Activated CD8-positive, alpha-beta T cell treated with anti-CD3 and anti-CD28 coated beads for 36 hours (primary cell): ENCODE measurements at regions not wholly inside any gene's neighbourhood (a gene's known extent, or its start where the extent isn't known, plus 50 kb on each side); places are given as distances from the start of the nearest gene placed in this dataset.
A peak's percentile ranks its signal among the peaks of the same experiment; 100 is the strongest.

Experiments
- ATAC-seq: fragments of 200-7000 bp; cut with Tn5 transposase; one replicate; pipeline ENCODE4 v1.10.0; 2021; ENCODE audit warnings: mild to moderate bottlenecking, moderate library complexity
- CTCF ChIA-PET: fragments of 350-600 bp; sonication (Branson Sonifier 250); formaldehyde crosslinking; loops from one replicate; lab custom pipeline; 2021; ENCODE audit warnings: antibody characterized with exemption; lab: Charles Lee
- POLR2A ChIA-PET: fragments of 350-600 bp; sonication (Branson Sonifier 250); formaldehyde crosslinking; loops from one replicate; lab custom pipeline; 2021; ENCODE audit warnings: antibody characterized with exemption; lab: Charles Lee
- DNase-seq: peaks from one replicate; pipeline ENCODE4 v3.0.0-alpha.2; 2020
- H3K27ac Mint-ChIP-seq: one replicate; pipeline ENCODE4 v1.8.0; 2021; ENCODE audit warnings: mild to moderate bottlenecking, mixed read lengths
- H3K27me3 Mint-ChIP-seq: one replicate; pipeline ENCODE4 v1.8.0; 2021; ENCODE audit warnings: mixed read lengths
- H3K36me3 Mint-ChIP-seq: one replicate; pipeline ENCODE4 v1.8.0; 2021; ENCODE audit warnings: low read depth, mixed read lengths
- H3K4me1 Mint-ChIP-seq: one replicate; pipeline ENCODE4 v1.8.0; 2021; ENCODE audit warnings: low read depth, mixed read lengths
- H3K4me3 Mint-ChIP-seq: one replicate; pipeline ENCODE4 v1.8.0; 2021; ENCODE audit warnings: mild to moderate bottlenecking, moderate library complexity, mixed read lengths
- H3K9me3 Mint-ChIP-seq: one replicate; pipeline ENCODE4 v1.8.0; 2021; ENCODE audit warnings: mixed read lengths
- CTCF ChIP-seq: fragments of 200-600 bp; IDR thresholded peaks from one replicate; pipeline ENCODE4 v1.8.0; 2022; ENCODE audit warnings: antibody characterized with exemption, mild to moderate bottlenecking
- intact Hi-C: fragments of 100-400 bp; cut with micrococcal nuclease; formaldehyde crosslinking; loops from one replicate; pipeline ENCODE4 v1.10.0; 2022

DNA sequence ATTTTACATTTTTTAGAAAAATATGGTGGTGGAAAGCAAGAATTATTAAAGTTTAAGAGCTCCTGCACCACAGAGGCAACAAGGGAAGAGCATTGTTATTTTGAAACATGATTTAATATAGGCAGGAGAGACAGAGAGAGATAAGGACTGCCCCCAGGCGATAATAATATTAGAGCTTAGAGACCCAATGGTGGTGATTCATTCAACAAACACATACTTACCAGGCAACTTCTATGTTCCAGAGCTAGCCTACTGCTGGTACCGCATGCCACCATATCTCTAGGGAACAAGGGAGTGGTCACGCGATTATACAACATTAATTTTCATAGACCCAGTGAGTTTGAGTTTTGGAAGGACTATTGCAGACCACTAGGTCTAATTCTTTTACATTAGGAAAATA, 327.8 kb upstream of the SOX11 start:
- H3K27ac Mint-ChIP-seq, result no peak overlapping the region
- H3K27me3 Mint-ChIP-seq, result no peaks in the 10 kb centered on the region
- intact Hi-C loops, result no loop called here
- no peak for TF ChIP-seq CTCF
- no peak overlapping the region for H3K4me3 Mint-ChIP-seq
- DNase-seq (no peak), ATAC-seq (no peak)
- no peaks in the 10 kb centered on the region for H3K36me3 Mint-ChIP-seq
- POLR2A ChIA-PET, result no interaction called here
- H3K9me3 Mint-ChIP-seq, result peaks cover 2% of the 10 kb centered on the region
- H3K4me1 Mint-ChIP-seq, result no peaks in the 10 kb centered on the region
- CTCF ChIA-PET, result no interaction called here

DNA sequence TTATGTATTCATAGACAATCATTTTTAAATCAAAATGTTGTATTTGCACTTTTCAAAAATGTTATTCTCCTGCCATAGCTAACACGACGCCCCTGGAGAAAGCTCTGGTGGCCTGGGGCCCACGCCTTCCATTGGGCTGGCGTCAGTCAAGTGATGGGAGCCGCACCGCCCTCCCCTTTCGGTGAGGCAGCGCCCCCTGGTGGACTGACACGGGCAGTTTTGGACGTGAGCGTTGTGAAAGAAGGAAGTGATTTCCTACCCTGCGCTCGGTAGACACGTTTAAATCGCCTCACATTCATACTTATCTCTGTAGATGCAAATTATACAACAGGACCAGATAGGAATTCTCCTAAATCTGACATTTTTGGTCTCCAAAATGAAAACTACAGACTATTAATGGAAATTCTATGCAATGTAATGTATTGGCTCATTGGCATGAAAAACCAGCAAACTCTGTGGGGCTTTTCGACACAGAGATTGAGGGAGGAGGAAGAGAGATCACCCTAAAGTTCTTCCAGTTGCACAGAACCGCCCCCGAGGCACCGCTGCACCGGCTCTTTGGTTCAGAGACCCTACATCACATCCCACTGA, 326.2 kb upstream of the SOX11 start:
- Mint-ChIP-seq H3K27ac (no peak overlapping the region), H3K4me3 (no peak overlapping the region), H3K4me1 (no peaks in the 10 kb centered on the region), H3K27me3 (no peaks in the 10 kb centered on the region), H3K9me3 (peaks cover 2% of the 10 kb centered on the region), H3K36me3 (no peaks in the 10 kb centered on the region)
- CTCF ChIA-PET, result interaction anchor here (0.7 to 1.2 kb wide), 5 partner anchors 9 to 1406 kb away, joined by 3 to 5 read pairs (median 3); no protein-coding TSS in a partner anchor
- ATAC-seq (peak; percentile 77), DNase-seq (peak; percentile 72)
- TF ChIP-seq CTCF, result peak; percentile 73
- intact Hi-C loops, result loop anchor here (5.0 kb wide), 1 partner anchor 1409 kb away; no protein-coding TSS in a partner anchor
- POLR2A ChIA-PET, result no interaction called here

DNA sequence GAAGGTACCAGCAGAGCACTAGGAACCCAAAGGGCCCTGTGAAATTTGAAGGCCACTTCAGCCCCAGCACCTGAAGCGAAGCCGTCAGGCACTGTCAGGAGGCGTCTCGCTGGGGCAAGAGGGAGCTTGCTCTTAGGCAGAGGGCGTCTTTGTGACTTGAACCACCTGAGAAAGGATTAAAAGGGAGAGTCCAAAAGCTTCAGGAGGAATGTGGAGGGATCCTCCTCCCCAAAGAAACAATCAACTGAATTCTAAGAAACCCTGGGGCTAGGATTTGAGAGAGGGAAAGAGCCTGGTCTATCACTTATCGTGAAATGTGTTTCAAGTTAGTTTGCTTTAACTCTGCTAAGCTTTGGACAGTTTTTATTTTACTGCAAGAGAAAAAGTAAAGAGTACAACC, 324.9 kb upstream of the SOX11 start:
- DNase-seq, result no peak
- Mint-ChIP-seq H3K4me1 (no peaks in the 10 kb centered on the region), H3K9me3 (peaks cover 1% of the 10 kb centered on the region), H3K27me3 (no peaks in the 10 kb centered on the region), H3K36me3 (no peaks in the 10 kb centered on the region), H3K27ac (no peak overlapping the region), H3K4me3 (no peak overlapping the region)
- intact Hi-C loops, result loop anchor here (5.0 kb wide), 1 partner anchor 1410 kb away; no protein-coding TSS in a partner anchor
- no peak for TF ChIP-seq CTCF
- ChIA-PET POLR2A (no interaction called here), CTCF (no interaction called here)
- ATAC-seq, result no peak

DNA sequence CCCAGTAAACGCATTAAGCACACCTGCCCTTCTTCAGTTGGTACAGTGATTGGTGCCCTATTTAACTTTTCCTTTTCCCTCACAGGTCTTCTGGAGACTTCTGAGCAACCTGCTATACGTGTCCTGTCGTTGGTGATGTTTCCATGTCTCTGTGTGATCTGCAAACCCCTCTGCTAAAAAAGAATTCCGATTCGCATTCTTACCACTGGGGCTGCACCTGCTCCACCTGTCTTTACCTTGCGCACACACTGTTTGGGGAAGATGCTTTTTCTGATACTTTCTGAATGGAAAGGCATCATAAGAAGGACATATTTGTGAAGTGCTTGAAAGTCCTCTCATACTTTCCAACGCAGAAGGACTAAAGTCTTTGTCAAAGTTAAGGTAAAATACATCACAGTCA, 323.9 kb upstream of the SOX11 start:
- ATAC-seq (no peak), DNase-seq (no peak)
- Mint-ChIP-seq H3K27me3 (no peaks in the 10 kb centered on the region), H3K4me3 (no peak overlapping the region), H3K4me1 (no peaks in the 10 kb centered on the region), H3K9me3 (no peaks in the 10 kb centered on the region), H3K36me3 (no peaks in the 10 kb centered on the region), H3K27ac (no peak overlapping the region)
- CTCF ChIA-PET, result no interaction called here
- POLR2A ChIA-PET, result no interaction called here
- intact Hi-C loops, result loop anchor here (5.0 kb wide), 1 partner anchor 1411 kb away; no protein-coding TSS in a partner anchor
- no peak for TF ChIP-seq CTCF

DNA sequence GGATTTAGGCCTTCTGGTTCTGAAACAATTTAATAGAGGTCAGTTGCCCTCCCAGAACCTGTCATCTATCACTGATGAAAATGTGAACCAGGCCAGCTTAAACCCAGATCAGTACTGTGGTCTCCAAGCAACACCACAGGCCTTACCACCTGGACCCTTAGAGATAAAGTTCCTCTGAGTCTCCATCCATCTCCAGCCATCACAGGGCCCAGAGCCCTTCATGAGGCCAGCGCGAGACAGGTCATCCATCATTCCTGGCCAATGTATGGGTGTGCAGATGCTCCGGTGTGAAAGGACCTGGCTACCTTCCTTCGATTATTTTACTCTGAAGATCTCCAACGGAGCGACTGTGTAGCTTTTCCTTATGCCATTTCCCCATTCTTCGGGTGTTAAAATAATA, 322.7 kb upstream of the SOX11 start:
- no peaks in the 10 kb centered on the region for H3K36me3 Mint-ChIP-seq
- ChIA-PET CTCF (no interaction called here), POLR2A (no interaction called here)
- H3K4me1 Mint-ChIP-seq, result no peaks in the 10 kb centered on the region
- no peak for ATAC-seq
- H3K27ac Mint-ChIP-seq, result no peak overlapping the region
- H3K27me3 Mint-ChIP-seq, result no peaks in the 10 kb centered on the region
- H3K9me3 Mint-ChIP-seq, result no peaks in the 10 kb centered on the region
- H3K4me3 Mint-ChIP-seq, result no peak overlapping the region
- intact Hi-C loops, result loop anchor here (5.0 kb wide), 1 partner anchor 1412 kb away; no protein-coding TSS in a partner anchor
- no peak for TF ChIP-seq CTCF
- no peak for DNase-seq
